K562 (cell line): ENCODE measurements at regions not wholly inside any gene's neighbourhood (a gene's known extent, or its start where the extent isn't known, plus 50 kb on each side); places are given as distances from the start of the nearest gene placed in this dataset.

Source experiments
- ATAC-seq: fragments of 200-7000 bp; cut with Tn5 transposase; 3 replicates; pipeline ENCODE4 v1.9.1; 2020; ENCODE audit warnings: moderate library complexity
- BruUV-seq: library from RNA; stranded (reverse); fragments of 400-500 nt; replicated peaks from 2 replicates; lab custom pipeline; 2021; lab: Mats Ljungman, UMichigan
- CTCF ChIA-PET: fragments of 300-600 bp; formaldehyde crosslinking; extraction: SDS; loops from one replicate; lab custom pipeline; 2021; ENCODE audit warnings: low intra/inter-chr PET ratio; lab: Yijun Ruan, JAX
- POLR2A ChIA-PET: fragments of 300-600, 350-650 bp; sonication (Branson Sonifier 250); formaldehyde crosslinking; extraction: SDS; loops from one replicate; lab custom pipeline; 2021; ENCODE audit warnings: antibody characterized with exemption, inconsistent platforms; lab: Yijun Ruan, JAX
- DNase-seq, 4 experiments: peaks; one replicate each; pipeline versions ENCODE4 v3.0.0 to v3.0.0-alpha.2; 2011 to 2018; ENCODE audit warnings: low spot score in 3 of 4, mixed read lengths in 3 of 4; ENCODE audit errors: extremely low read depth in 1 of 4
- FAIRE-seq: peaks from 2 replicates; lab custom pipeline; 2011; peaks lifted over from hg19 to GRCh38; lab: Jason Lieb, UNC
- H2AFZ ChIP-seq: 2 replicates; pipeline ENCODE4 v1.6.0; 2011; ENCODE audit warnings: low read depth, low read length, control low read depth, inconsistent platforms
- H3K27ac ChIP-seq: fragments of 200-600 bp; 3 replicates; pipeline ENCODE4 v1.8.0; 2011; ENCODE audit warnings: low read depth, mild to moderate bottlenecking, control low read depth, inconsistent platforms, low read length, moderate library complexity, mixed read lengths; ENCODE audit errors: extremely low read depth
- H3K27me3 ChIP-seq, 2 experiments: fragments of 300-600 bp in 1 of 2; 2 replicates in 1 of 2; 3 replicates in 1 of 2; pipeline versions ENCODE4 v1.6.0 to v1.8.0; 2011; ENCODE audit warnings: inconsistent platforms in 2 of 2, low read length in 2 of 2, mild to moderate bottlenecking in 1 of 2, mixed read lengths in 1 of 2, moderate library complexity in 1 of 2; ENCODE audit not compliant: control insufficient read depth in 2 of 2, insufficient read depth in 2 of 2
- H3K36me3 ChIP-seq: fragments of 300-600 bp; 3 replicates; pipeline ENCODE4 v1.8.0; 2011; ENCODE audit warnings: mild to moderate bottlenecking, low read length, inconsistent platforms; ENCODE audit not compliant: control insufficient read depth, insufficient read depth
- H3K4me1 ChIP-seq, 2 experiments: fragments of 200-600 bp in 1 of 2; replicated peaks in 1 of 2; 2 replicates in 1 of 2; 3 replicates in 1 of 2; pipeline versions ENCODE4 v1.5.1 to v1.8.0; 2011; ENCODE audit warnings: inconsistent platforms in 2 of 2, low read length in 2 of 2, mild to moderate bottlenecking in 1 of 2, mixed read lengths in 1 of 2, moderate library complexity in 1 of 2; ENCODE audit not compliant: control insufficient read depth in 2 of 2, insufficient read depth in 2 of 2
- H3K4me2 ChIP-seq: 2 replicates; pipeline ENCODE4 v1.6.1; 2011; ENCODE audit warnings: low read length, control low read depth, inconsistent platforms, mixed read lengths; ENCODE audit not compliant: insufficient read depth
- H3K4me3 ChIP-seq: fragments of 200-600 bp; sonication (generic), shearing (Covaris generic); 2 replicates; pipeline ENCODE4 v1.5.1; 2016; ENCODE audit warnings: control low read depth, inconsistent platforms
- H3K79me2 ChIP-seq: fragments of 200-600 bp; 3 replicates; pipeline ENCODE4 v1.8.0; 2011; ENCODE audit warnings: low read length, inconsistent platforms; ENCODE audit not compliant: control insufficient read depth, insufficient read depth
- H3K9ac ChIP-seq, 2 experiments: 2 replicates each; pipeline versions ENCODE4 v1.6.0 to v1.6.1; 2011; ENCODE audit warnings: low read depth in 2 of 2, low read length in 2 of 2, control low read depth in 1 of 2, inconsistent platforms in 1 of 2, mild to moderate bottlenecking in 1 of 2, mixed read lengths in 1 of 2; ENCODE audit not compliant: insufficient read depth in 1 of 2
- H3K9me1 ChIP-seq: one replicate; pipeline ENCODE4 v1.6.0; 2011; ENCODE audit warnings: inconsistent platforms, mild to moderate bottlenecking, low read length, moderate library complexity; ENCODE audit not compliant: control insufficient read depth, insufficient read depth
- H3K9me3 ChIP-seq: replicated peaks from 2 replicates; pipeline ENCODE4 v1.5.1; 2011; ENCODE audit warnings: low read depth, low read length, inconsistent platforms; ENCODE audit not compliant: control insufficient read depth, insufficient read depth
- H4K20me1 ChIP-seq: replicated peaks from 2 replicates; pipeline ENCODE4 v1.6.1; 2011; ENCODE audit warnings: low read length, inconsistent platforms, mixed read lengths; ENCODE audit not compliant: control insufficient read depth, insufficient read depth
- CREM ChIP-seq: IDR thresholded peaks from 2 replicates; pipeline ENCODE4 v1.6.1; 2014; ENCODE audit warnings: antibody characterized with exemption, low read depth
- EP400 ChIP-seq: fragments of 450-650 bp; IDR thresholded peaks from 2 replicates; pipeline ENCODE4 v1.6.1; 2017; ENCODE audit warnings: antibody characterized with exemption, mild to moderate bottlenecking, moderate library complexity
- HCFC1 ChIP-seq: IDR thresholded peaks from 2 replicates; pipeline ENCODE4 v1.6.1; 2012; ENCODE audit warnings: low read depth, low read length, improper control_type of control experiment
- KLF1 ChIP-seq: fragments of 450-650 bp; IDR thresholded peaks from 2 replicates; pipeline ENCODE4 v1.6.1; 2016; ENCODE audit warnings: missing genetic modification characterization, missing compliant biosample characterization
- MTA1 ChIP-seq: fragments of 450-650 bp; IDR thresholded peaks from 2 replicates; pipeline ENCODE4 v1.6.1; 2017; ENCODE audit warnings: borderline replicate concordance
- NR1H2 ChIP-seq: sonication (generic); formaldehyde crosslinking; IDR thresholded peaks from 2 replicates; pipeline ENCODE4 v1.4.0; 2020; ENCODE audit warnings: mild to moderate bottlenecking, missing genetic modification reagents
- PML ChIP-seq: IDR thresholded peaks from 2 replicates; pipeline ENCODE4 v1.6.1; 2012; ENCODE audit warnings: low read length, inconsistent platforms
- SP2 ChIP-seq: IDR thresholded peaks from 2 replicates; pipeline ENCODE4 v1.6.1; 2011; ENCODE audit warnings: mild to moderate bottlenecking, low read depth, low read length, moderate library complexity; ENCODE audit not compliant: poor library complexity, severe bottlenecking; ENCODE audit errors: extremely low read depth
- SUPT5H ChIP-seq: fragments of 450-650 bp; IDR thresholded peaks from 2 replicates; pipeline ENCODE4 v1.6.1; 2016
- UBTF ChIP-seq, 2 experiments: IDR thresholded peaks; 2 replicates each; pipeline ENCODE4 v1.6.1; 2012; ENCODE audit warnings: improper control_type of control experiment in 2 of 2, low read depth in 2 of 2, low read length in 2 of 2, borderline replicate concordance in 1 of 2
- ZNF609 ChIP-seq: sonication (generic); formaldehyde crosslinking; IDR thresholded peaks from 2 replicates; pipeline ENCODE4 v1.8.1; 2023; ENCODE audit warnings: missing genetic modification reagents, mild to moderate bottlenecking, borderline replicate concordance
- WGBS: fragments of 100-300 bp; shearing (Covaris generic); methylation state at CpG from one replicate; pipeline ENCODE4 v1.1.6; 2016; ENCODE audit warnings: low coverage, mixed read lengths; ENCODE audit not compliant: insufficient coverage; ENCODE audit errors: missing lambda C conversion rate; 5-methylcytosine and 5-hydroxymethylcytosine counted together
- in situ Hi-C: fragments of 300-500 bp; cut with MboI; formaldehyde crosslinking; loops from 4 replicates; pipeline ENCODE4 v1.15.0; 2018; ENCODE audit warnings: inconsistent platforms, mixed read lengths
- intact Hi-C: fragments of 100-400 bp; cut with micrococcal nuclease; formaldehyde crosslinking; loops from 2 replicates; pipeline ENCODE4 v1.14.2; 2022
- TF ChIP-seq, protein P1 (sequence below): fragments of 200-400 bp; formaldehyde crosslinking; IDR thresholded peaks from 2 replicates; pipeline ENCODE4 v1.6.1; 2017; ENCODE audit warnings: mild to moderate bottlenecking, low read depth, low read length, moderate library complexity
- TF ChIP-seq, protein P2 (sequence below): sonication (generic); formaldehyde crosslinking; IDR thresholded peaks from 2 replicates; pipeline ENCODE4 v1.8.0; 2022; ENCODE audit warnings: mild to moderate bottlenecking, missing genetic modification reagents

GRCh38 chr13:80037505-80037888, 303.4 kb downstream of the SPRY2 start:
- no peaks in the 10 kb centered on the region for H4K20me1 ChIP-seq
- no peaks in the 10 kb centered on the region for H3K4me1 ChIP-seq
- CTCF ChIA-PET = no interaction called here
- H3K27me3 ChIP-seq = no peaks in the 10 kb centered on the region
- H3K36me3 ChIP-seq = no peaks in the 10 kb centered on the region
- no peaks in the 10 kb centered on the region for H3K9me3 ChIP-seq
- BruUV-seq = no TSS peak
- DNase-seq (no peak), ATAC-seq (no peak), FAIRE-seq (no peak)
- no peak overlapping the region for H3K9ac ChIP-seq
- intact Hi-C loops (no loop called here), in situ Hi-C loops (no loop called here)
- H3K9me1 ChIP-seq = no peaks in the 10 kb centered on the region
- H3K27ac ChIP-seq = no peak overlapping the region
- no peak overlapping the region for H2AFZ ChIP-seq
- 0% methylated on average over 2 of the region's 2 CpGs for WGBS
- no peaks in the 10 kb centered on the region for H3K79me2 ChIP-seq
- H3K4me3 ChIP-seq = no peak overlapping the region
- POLR2A ChIA-PET = no interaction called here
- no peak overlapping the region for H3K4me2 ChIP-seq
- TF ChIP-seq, protein P1, sequence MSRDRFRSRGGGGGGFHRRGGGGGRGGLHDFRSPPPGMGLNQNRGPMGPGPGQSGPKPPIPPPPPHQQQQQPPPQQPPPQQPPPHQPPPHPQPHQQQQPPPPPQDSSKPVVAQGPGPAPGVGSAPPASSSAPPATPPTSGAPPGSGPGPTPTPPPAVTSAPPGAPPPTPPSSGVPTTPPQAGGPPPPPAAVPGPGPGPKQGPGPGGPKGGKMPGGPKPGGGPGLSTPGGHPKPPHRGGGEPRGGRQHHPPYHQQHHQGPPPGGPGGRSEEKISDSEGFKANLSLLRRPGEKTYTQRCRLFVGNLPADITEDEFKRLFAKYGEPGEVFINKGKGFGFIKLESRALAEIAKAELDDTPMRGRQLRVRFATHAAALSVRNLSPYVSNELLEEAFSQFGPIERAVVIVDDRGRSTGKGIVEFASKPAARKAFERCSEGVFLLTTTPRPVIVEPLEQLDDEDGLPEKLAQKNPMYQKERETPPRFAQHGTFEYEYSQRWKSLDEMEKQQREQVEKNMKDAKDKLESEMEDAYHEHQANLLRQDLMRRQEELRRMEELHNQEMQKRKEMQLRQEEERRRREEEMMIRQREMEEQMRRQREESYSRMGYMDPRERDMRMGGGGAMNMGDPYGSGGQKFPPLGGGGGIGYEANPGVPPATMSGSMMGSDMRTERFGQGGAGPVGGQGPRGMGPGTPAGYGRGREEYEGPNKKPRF = no peak
- TF ChIP-seq NR1H2 (CRISPR knock-in tag) (no peak), UBTF (IDR thresholded peaks at IDR 0.05; ENCODE audit: borderline replicate concordance in 1 of 2, low read depth in 2 of 2, low read length in 2 of 2) (no peak), PML (no peak), HCFC1 (no peak), SUPT5H (no peak), MTA1 (no peak), SP2 (no peak), ZNF609 (CRISPR knock-in tag) (no peak), EP400 (no peak), CREM (no peak), KLF1 (tag) (no peak)
- TF ChIP-seq, protein P2, sequence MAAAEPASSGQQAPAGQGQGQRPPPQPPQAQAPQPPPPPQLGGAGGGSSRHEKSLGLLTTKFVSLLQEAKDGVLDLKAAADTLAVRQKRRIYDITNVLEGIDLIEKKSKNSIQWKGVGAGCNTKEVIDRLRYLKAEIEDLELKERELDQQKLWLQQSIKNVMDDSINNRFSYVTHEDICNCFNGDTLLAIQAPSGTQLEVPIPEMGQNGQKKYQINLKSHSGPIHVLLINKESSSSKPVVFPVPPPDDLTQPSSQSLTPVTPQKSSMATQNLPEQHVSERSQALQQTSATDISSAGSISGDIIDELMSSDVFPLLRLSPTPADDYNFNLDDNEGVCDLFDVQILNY (CRISPR knock-in tag) = no peak
